ENCODE measurements at regions not wholly inside any gene's neighbourhood (a gene's known extent, or its start where the extent isn't known, plus 50 kb on each side); places are given as distances from the start of the nearest gene placed in this dataset.

DNA sequence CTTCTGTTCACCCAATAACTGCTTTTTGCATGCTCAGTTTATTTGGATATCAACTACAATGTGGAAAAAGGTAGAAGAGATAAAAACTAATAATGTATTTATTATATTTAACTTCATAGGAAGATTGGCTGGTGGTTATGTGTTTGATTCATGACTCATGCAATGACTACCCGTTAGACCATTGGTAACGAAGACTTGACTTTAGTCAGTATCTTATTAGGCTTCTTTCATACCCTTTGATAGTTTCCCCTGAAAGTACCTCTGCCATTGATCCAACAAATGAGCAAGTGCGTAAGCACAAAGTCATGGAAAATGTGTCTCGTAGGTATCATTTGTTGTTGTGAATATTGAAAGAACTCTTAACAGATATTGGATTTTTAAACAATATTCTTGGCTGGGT lies 394.7 kb downstream of the PPP3CA start:
- Histone ChIP-seq H3K9ac (ENCODE audit: low read depth, low read length) (no peak overlapping the region), H3K56ac (ENCODE audit: extremely low read depth, insufficient read depth, low read length) (no peak overlapping the region), H4K91ac (ENCODE audit: insufficient read depth, low read depth, low read length) (no peak overlapping the region), H2BK5ac (ENCODE audit: low read depth, low read length, poor library complexity, severe bottlenecking) (no peak overlapping the region), H4K8ac (ENCODE audit: low read depth in 2 of 2, low read length in 2 of 2) (no peak overlapping the region), H3K4ac (ENCODE audit: low read depth, low read length) (no peak overlapping the region), H3K4me3 (ENCODE audit: insufficient read depth, low read depth, low read length) (no peak overlapping the region), H3K79me1 (ENCODE audit: low read depth in 1 of 2, low read length in 2 of 2) (no peaks in the 10 kb centered on the region), H2BK20ac (ENCODE audit: low read depth, low read length) (no peak overlapping the region), H3K27me3 (ENCODE audit: control insufficient read depth, insufficient read depth, low read length) (no peaks in the 10 kb centered on the region), H3K4me1 (ENCODE audit: control insufficient read depth, insufficient read depth, low read length) (no peaks in the 10 kb centered on the region), H3K18ac (ENCODE audit: low read depth, low read length) (no peak overlapping the region), H2BK15ac (ENCODE audit: low read depth, low read length) (no peak overlapping the region), H3K27ac (ENCODE audit: insufficient read depth, low read length) (no peak overlapping the region), H3K4me2 (ENCODE audit: low read depth, low read length) (no peak overlapping the region), H3K14ac (replicated peaks; ENCODE audit: low read depth, low read length) (no peak overlapping the region), H3K23ac (ENCODE audit: low read depth, low read length) (no peak overlapping the region), H2AK9ac (replicated peaks; ENCODE audit: low read depth, low read length, poor library complexity) (no peak overlapping the region), H4K5ac (ENCODE audit: low read depth, low read length) (no peak overlapping the region), H3K9me3 (ENCODE audit: control insufficient read depth, insufficient read depth, low read length) (no peaks in the 10 kb centered on the region), H4K20me1 (ENCODE audit: insufficient read depth, low read length) (no peaks in the 10 kb centered on the region), H2AK5ac (ENCODE audit: low read depth, low read length) (no peak overlapping the region), H2AFZ (replicated peaks; ENCODE audit: low read length, poor library complexity) (no peak overlapping the region), H2BK120ac (ENCODE audit: low read depth, low read length) (no peak overlapping the region), H3K9me1 (ENCODE audit: insufficient read depth, low read length) (no peaks in the 10 kb centered on the region), H3K36me3 (ENCODE audit: control insufficient read depth, insufficient read depth, low read length) (no peaks in the 10 kb centered on the region)
- DNase-seq (no peak), ATAC-seq (ENCODE audit: low read depth) (no peak)
- dilution Hi-C loops (cut with HindIII; ENCODE audit: low sequenced_read_pairs, unreplicated experiment), result no loop called here
- CTCF ChIA-PET, result no interaction called here
- no TSS peak for BruUV-seq (replicated peaks)
- no peak for TF ChIP-seq MAZ (IDR thresholded peaks at IDR 0.05; ENCODE audit: borderline replicate concordance, low read depth, low read length)
- no peak for TF ChIP-seq FOS (IDR thresholded peaks at IDR 0.05; ENCODE audit: low read depth, low read length)
- POLR2A ChIA-PET (ENCODE audit: unreplicated experiment), result no interaction called here
- intact Hi-C loops (cut with micrococcal nuclease), result no loop called here
- WGBS, 2 experiments (ENCODE audit: extremely low coverage in 2 of 2, insufficient read length in 1 of 2), result no CpG with 5 or more reads among the region's 4 CpGs
- in situ Hi-C loops (cut with MboI; ENCODE audit: low sequenced_read_pairs), result no loop called here

Data from IMR-90 (cell line).